GM10248 (cell line): ENCODE measurements at regions not wholly inside any gene's neighbourhood (a gene's known extent, or its start where the extent isn't known, plus 50 kb on each side); places are given as distances from the start of the nearest gene placed in this dataset.

Experiments
- CTCF ChIA-PET: fragments of 300-600 bp; sonication (Branson Sonifier 250); formaldehyde crosslinking; extraction: SDS; loops from one replicate; lab custom pipeline; 2021; ENCODE audit warnings: antibody characterized with exemption; lab: Yijun Ruan, JAX
- POLR2A ChIA-PET: fragments of 350-650 bp; sonication (Branson Sonifier 250); formaldehyde crosslinking; extraction: SDS; loops from one replicate; lab custom pipeline; 2020; ENCODE audit warnings: antibody characterized with exemption; lab: Yijun Ruan, JAX
- DNase-seq: peaks from one replicate; pipeline ENCODE4 v3.0.0; 2012; ENCODE audit errors: extremely low spot score
- TF ChIP-seq, protein P1 (sequence below): IDR thresholded peaks from 2 replicates; pipeline ENCODE4 v1.5.1; 2012; ENCODE audit warnings: mild to moderate bottlenecking, low read depth; ENCODE audit errors: extremely low read depth, missing control alignments, control extremely low read depth

GRCh38 chr18:28781616-28782362 is 604.9 kb upstream of the CDH2 start:
- TF ChIP-seq, protein P1, sequence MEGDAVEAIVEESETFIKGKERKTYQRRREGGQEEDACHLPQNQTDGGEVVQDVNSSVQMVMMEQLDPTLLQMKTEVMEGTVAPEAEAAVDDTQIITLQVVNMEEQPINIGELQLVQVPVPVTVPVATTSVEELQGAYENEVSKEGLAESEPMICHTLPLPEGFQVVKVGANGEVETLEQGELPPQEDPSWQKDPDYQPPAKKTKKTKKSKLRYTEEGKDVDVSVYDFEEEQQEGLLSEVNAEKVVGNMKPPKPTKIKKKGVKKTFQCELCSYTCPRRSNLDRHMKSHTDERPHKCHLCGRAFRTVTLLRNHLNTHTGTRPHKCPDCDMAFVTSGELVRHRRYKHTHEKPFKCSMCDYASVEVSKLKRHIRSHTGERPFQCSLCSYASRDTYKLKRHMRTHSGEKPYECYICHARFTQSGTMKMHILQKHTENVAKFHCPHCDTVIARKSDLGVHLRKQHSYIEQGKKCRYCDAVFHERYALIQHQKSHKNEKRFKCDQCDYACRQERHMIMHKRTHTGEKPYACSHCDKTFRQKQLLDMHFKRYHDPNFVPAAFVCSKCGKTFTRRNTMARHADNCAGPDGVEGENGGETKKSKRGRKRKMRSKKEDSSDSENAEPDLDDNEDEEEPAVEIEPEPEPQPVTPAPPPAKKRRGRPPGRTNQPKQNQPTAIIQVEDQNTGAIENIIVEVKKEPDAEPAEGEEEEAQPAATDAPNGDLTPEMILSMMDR, result no peak
- POLR2A ChIA-PET, result no interaction called here
- CTCF ChIA-PET, result no interaction called here
- DNase-seq, result no peak

- TF ChIP-seq, protein P1, result no peak
- CTCF ChIA-PET, result no interaction called here
- POLR2A ChIA-PET, result no interaction called here
- no peak for DNase-seq
Observed at GRCh38 chr18:28778706-28779105, 601.8 kb upstream of the CDH2 start.

GRCh38 chr18:28777756-28778155 is 600.8 kb upstream of the CDH2 start:
- POLR2A ChIA-PET, result no interaction called here
- CTCF ChIA-PET, result no interaction called here
- TF ChIP-seq, protein P1, result no peak
- no peak for DNase-seq

DNA sequence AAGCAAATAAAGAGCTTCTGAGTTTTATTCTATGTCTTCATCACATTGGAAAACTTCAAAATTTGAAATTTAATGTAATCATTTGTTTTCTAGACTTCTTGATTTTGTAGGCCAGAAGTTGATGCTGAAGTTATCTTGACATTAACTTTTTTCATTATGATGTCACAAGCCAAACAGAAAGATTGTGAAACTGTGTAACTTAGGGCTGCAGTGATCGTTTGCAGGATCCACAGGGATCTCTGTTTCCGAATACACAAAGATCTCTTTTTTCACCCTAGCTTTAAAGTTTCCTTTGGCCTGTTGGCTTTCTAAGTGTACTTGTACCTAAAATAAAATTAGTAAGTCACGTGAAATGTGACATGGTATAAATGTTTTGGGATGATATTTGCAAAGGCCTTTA is 594.9 kb upstream of the CDH2 start:
- POLR2A ChIA-PET, result no interaction called here
- TF ChIP-seq, protein P1, result no peak
- CTCF ChIA-PET, result no interaction called here
- no peak for DNase-seq

GRCh38 chr18:28768791-28769768 is 592.1 kb upstream of the CDH2 start:
- DNase-seq, result no peak
- ChIA-PET CTCF (interaction anchor here (1.0 kb wide), 1 partner anchor 8 kb away, joined by 3 read pairs; no protein-coding TSS in a partner anchor), POLR2A (no interaction called here)
- TF ChIP-seq, protein P1, result no peak

GRCh38 chr18:28767727-28768211 is 590.8 kb upstream of the CDH2 start:
- TF ChIP-seq, protein P1, result no peak
- ChIA-PET CTCF (interaction anchor here (1.5 kb wide), 1 partner anchor 12 kb away, joined by 3 read pairs; no protein-coding TSS in a partner anchor), POLR2A (no interaction called here)
- no peak for DNase-seq
